GM19035 (cell line): ENCODE measurements at regions not wholly inside any gene's neighbourhood (a gene's known extent, or its start where the extent isn't known, plus 50 kb on each side); places are given as distances from the start of the nearest gene placed in this dataset.
"Not testable (repeated sequence)": the region's sequence is repeated elsewhere in the genome, so short reads cannot be mapped to it uniquely, and the experiment has no call there.

Experiments used
- ATAC-seq: cut with Tn5 transposase; IDR thresholded peaks from one replicate; pipeline ENCODE4 v1.9.1; 2021; ENCODE audit not compliant: unreplicated experiment

DNA sequence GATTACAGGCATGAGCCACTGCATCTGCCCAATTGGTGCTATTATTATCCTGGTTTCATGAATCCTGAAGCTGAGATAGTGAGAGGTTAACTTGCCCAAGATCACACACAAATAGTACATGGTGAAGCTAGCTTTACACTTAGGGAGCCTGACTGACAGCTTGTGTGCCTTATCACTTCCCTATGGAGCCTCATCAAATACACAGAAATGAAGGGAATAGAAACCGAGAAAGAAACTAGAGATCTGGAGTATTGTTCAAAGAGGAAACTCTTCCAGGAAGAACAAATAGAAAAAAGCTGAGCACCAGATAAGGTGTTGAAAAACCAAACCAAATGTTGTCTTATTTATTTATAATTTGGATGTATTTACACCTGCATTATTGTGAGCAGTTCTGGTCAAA is 155.0 kb upstream of the CITED2 start:
- no peak for ATAC-seq

- ATAC-seq = no peak
Measured at GRCh38 chr6:139528471-139528870, 154.0 kb upstream of the CITED2 start.

GRCh38 chr6:139525415-139525814 is 151.0 kb upstream of the CITED2 start:
- ATAC-seq = no peak

DNA sequence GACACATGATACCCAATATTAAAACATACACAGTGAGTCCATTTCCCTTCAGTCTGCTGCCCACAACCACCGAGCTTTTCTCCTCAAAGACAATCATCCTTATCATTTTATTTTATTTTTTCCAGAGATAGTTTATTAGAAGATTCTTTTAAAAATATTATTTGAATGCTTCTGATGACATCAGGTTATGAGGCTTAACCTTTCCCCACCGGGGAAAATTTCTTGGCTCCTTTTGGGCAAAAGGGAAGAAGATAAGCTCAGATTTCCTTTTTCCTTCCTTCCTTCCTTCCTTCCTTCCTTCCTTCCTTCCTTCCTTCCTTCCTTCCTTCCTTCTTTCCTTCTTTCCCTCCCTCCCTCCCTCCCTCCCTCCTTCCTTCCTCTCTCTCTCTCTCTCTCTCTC is 149.5 kb upstream of the CITED2 start:
- no peak for ATAC-seq

DNA sequence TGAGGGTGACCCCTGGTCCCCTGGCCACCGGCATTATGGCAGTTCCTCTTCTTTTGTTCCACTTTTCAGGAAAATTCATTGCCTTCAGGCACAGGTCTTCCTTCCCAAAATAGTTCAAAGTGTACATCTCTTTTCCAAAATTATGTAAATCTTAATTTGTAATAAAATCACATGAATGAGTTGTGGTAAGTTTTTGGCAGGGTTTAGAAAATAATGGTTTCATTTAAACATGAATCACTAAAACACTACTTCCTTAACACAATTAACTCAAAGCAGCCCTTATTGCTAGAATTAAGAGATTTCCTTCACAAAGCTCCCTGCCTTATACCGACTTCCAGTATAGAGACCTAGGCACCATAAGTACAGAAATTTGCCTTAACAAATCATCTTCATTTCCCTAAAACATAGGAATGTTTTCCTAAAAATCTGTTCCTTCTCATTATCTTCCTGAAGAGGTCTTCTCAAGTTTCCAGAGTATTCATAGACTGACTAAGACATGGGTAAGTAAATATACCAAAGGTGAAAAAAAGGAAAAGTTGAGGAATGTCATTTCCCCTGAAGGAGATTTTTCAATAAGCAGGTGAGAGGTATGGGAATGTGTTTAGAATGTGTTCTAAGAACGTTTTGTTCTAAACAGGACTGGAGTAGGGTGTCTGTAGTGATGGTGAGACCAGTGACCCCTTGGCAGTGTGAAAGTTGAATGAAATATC is 148.2 kb upstream of the CITED2 start:
- no peak for ATAC-seq

DNA sequence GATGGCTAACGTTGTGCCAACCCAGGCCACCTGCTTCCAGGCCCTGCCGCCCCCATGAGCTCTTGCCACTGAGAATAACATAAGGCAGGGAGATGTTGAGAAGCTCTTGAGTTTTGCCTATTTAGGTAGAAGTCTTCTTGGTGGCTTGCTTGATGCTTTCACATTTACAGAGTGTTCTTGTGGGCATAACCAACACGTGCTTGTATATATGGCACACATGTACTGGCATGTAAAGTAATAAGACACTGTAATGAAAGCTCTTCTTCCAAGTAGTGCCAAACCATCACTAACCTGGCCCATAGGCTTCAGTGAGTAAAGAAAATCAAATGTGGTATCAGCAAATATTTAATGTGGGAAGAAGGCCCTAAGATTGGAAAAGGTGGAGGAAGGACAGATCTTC is 146.9 kb upstream of the CITED2 start:
- no peak for ATAC-seq

- no peak for ATAC-seq
Measured at GRCh38 chr6:139520321-139520768, 145.9 kb upstream of the CITED2 start.

DNA sequence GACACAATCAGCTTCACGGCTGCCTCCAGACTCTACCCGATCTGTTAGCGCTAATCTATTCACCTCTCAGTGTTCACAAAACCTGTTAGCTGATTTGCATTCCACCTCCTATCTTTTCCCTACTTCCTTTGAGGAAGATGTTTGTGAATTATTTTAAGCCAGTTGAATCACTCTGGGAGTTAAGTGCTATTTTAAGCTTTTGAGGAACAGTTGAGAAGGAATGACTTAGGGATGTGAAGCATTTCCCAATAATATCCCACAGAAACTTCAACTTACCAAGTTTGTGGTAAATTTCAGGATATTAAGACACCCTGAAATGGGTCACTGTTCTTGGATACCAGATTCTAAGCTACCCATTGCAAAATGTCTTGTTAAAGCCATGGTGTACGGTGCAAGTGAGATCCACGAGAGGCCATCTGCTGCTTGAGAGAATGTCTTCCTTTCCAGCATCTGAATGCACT is 145.2 kb upstream of the CITED2 start:
- ATAC-seq = no peak

- ATAC-seq = no peak
Measured at GRCh38 chr6:139519097-139519496, 144.6 kb upstream of the CITED2 start.

DNA sequence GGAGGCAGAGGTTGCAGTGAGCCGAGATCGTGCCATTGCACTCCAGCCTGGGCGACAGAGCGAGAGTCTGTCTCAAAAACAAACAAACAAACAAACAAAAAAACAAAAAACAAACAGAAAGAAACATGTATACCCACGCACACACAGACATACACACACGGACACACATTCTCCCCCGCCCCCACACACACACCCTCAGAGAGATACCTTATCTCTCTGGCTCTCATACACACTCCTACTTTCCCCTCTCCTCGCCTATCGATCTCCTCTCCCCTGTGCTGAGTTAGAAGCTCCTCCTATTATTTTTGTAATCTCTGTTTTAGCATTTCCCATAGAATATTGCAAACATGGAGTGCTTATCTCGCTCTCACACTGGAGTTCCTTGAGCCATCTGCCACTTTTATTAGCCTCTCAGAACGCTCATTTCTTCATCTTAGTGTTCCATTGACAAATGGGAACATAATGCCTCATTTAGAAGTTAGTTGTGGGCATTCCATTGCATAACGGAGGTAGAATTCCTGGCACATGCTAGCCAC is 144.2 kb upstream of the CITED2 start:
- no peak for ATAC-seq

DNA sequence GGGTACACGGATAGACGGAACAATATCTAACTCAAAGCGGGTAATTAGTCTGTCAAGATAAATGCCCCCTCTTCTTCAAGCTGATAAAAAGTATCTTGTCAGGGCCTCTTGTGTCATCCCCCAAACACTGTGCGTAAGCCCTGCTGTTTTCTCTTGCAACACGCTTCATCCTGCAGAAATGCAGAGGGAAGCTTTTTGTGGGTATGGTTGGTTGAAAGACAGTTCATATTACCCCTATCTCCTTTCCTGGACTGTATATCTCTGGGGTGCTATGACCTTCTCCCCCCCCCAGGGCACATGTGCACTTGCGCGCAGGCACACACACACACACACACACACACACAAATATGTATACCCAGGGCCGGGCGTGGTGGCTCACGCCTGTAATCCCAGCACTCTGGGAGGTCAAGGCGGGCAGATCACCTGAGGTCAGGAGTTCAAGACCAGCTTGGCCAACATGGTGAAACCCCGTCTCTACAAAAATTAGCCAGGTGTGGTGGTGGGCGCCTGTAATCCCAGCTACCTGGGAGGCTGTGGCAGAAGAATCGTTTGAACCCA is 143.6 kb upstream of the CITED2 start:
- not testable (repeated sequence) for ATAC-seq

DNA sequence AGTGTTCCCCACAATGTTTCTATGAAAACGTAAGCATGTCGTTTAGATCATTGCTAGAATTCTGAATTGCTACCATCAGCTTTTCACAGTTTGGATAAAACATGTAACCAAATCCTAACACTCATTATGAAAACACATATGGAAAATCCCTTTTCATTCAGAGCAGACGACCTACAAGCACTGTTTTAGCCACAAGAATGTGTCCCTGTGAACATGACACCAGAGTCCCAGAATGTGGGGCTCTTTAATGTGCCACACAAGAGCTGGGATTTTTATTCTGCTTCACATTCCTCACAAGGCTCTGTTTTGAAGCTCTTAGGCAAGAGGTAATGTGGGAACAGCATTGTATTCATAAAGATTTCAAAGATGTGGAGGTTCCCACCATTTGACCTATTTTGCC is 141.1 kb upstream of the CITED2 start:
- ATAC-seq = no peak

DNA sequence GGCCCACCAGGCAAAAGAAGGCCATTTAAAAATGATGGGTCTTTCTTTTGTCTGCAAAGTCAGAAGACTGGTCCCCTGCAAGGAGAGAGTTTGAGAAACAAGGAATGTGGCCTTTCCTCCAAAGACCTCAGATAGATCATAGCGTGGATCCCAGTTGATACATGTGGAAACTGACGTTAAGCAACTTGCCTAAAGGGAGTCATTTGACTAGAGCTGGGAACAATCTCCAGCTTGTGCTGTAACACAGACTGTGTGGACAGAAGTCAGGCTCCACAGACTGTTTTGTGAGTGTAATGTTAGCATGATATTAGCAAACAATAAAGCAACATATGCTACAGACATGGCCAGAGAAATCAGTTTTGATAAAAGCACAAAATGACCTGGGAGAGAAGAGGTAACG is 140.4 kb upstream of the CITED2 start:
- ATAC-seq = no peak

DNA sequence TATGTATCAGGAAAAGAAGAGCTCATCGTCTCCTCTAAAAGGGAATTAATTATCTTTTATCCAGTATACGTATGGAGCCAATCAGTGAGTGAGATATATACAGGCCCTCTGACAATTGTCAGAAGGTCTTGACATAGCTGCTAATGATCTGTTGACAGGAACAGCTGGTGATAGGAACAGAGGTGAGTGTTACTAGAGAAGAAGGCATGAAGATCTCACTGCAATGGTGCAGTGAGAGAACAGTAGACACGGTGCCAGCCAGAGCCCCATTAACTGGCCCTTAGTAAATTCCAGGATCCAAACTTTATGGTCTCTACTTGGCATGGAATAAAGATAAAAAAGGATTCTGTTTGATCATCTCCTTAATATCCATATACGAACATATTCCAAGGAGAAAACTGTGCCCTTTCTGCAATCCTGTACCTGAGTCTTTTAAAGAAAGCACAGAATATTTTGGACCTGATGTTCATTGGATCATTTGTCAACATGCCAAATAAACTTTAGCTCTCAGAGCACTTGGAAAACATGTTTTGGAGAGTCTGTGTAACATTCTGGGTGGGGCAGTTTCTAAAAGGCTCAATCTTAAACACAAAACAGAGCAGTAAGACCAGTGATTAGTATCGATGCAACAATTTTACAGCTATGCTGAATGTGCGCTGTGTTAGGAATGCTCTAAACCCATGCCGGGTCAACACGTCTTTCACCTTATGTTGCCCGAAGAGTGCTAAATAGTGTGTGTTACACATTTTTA is 135.8 kb upstream of the CITED2 start:
- no peak for ATAC-seq

GRCh38 chr6:139509167-139509566 is 134.7 kb upstream of the CITED2 start:
- ATAC-seq = no peak

DNA sequence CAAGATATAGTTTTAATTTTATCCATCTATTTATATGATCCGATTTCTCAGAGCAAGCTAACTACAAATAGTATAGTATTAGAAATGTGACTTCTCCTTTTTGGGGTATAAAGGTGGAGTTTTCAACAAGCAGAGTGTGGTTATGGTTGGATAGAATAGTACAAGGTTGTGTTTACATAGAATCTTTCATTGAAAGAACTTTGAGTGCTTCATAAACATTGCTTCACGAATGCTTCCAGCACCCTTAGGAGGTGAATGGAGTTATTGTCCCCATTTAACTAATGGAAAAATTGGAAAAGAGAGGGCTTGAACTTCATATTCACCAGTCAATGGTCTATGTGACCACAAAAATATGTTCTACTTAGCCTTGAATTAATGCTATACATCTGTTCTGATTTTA is 134.1 kb upstream of the CITED2 start:
- ATAC-seq = no peak

DNA sequence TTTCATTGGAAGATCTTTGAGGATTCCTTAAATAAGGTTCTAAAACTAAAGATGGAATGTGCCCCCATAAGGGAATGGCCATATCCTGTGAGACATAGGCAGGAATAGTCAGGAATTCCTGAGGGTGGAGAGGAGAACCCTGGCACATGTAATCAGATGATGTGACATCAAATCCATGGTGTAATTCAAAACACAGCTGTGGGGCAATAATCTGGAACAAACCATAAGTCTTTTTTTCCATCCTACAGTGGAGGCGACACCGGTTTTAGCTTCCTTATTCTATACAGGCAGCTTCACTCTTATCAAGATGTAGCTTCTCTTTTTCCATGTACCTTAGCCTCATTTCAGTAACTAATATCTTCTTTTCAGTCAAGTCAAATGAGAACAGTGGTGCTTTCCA is 133.6 kb upstream of the CITED2 start:
- ATAC-seq = no peak

DNA sequence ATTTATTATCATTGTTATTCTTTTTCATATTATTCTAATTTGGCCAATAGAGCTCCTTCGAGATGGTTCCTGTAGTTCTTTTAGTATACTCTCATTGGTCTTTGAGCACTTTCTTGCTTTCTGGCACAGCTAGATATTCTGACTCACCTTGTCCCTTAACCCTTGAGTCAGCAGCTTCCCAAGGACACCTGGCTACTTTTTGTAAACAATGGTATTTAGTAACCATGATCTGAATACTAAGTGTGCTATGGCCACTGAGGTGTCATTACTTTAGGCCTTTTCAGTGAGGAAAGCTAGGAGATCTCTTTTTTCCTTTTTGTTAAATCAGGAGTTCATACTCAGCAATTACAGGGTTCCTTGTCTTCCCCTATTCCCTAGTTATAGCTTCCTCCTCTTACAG is 126.5 kb upstream of the CITED2 start:
- no peak for ATAC-seq

DNA sequence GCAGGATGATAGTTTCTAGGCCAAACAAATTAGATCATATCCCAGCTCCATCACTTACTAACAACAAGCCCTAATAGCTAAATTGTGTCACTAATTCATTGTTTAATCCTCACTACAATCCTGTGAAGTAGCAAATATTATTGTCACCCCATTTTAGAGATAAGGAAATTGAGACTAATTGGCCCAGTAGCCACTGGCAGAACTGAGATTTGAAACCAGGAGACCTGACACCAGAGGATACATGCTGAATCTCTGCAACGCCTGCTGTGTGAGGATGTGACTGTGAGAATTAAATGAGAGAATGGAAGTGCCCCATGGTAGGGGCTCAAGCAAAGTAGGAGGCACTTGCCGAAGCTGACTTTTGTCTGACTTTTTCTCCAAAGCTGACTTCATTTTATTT is 124.3 kb upstream of the CITED2 start:
- ATAC-seq = no peak

- ATAC-seq = no peak
Measured at GRCh38 chr6:139497345-139497961, 123.0 kb upstream of the CITED2 start.

GRCh38 chr6:139496654-139497344 is 122.4 kb upstream of the CITED2 start:
- ATAC-seq = no peak
